Right renal cortex interstitium (tissue), 3 donors: ENCODE measurements at regions not wholly inside any gene's neighbourhood (a gene's known extent, or its start where the extent isn't known, plus 50 kb on each side); places are given as distances from the start of the nearest gene placed in this dataset.
"Not testable (repeated sequence)": the region's sequence is repeated elsewhere in the genome, so short reads cannot be mapped to it uniquely, and the experiment has no call there.

Experiments
- DNase-seq, 3 donors: peaks; one replicate each; pipeline ENCODE4 v3.0.0-alpha.2; 2013; ENCODE audit warnings: low read depth in 3 of 3, low spot score in 2 of 3

GRCh38 chr5:67992923-67993322, 222.6 kb upstream of the PIK3R1 start:
- DNase-seq = no peak

GRCh38 chr5:67989456-67989855, 226.1 kb upstream of the PIK3R1 start:
- DNase-seq = no peak

- DNase-seq = no peak
Measured at GRCh38 chr5:67986761-67987160, 228.8 kb upstream of the PIK3R1 start.

GRCh38 chr5:67985686-67986387, 229.7 kb upstream of the PIK3R1 start:
- DNase-seq = no peak

- no peak for DNase-seq
Measured at GRCh38 chr5:67984546-67984945, 231.0 kb upstream of the PIK3R1 start.

GRCh38 chr5:67983251-67984110, 232.1 kb upstream of the PIK3R1 start:
- DNase-seq = no peak

GRCh38 chr5:67982160-67982559, 233.4 kb upstream of the PIK3R1 start:
- not testable (repeated sequence) for DNase-seq

- DNase-seq = no peak
Measured at GRCh38 chr5:67978171-67978570, 237.4 kb upstream of the PIK3R1 start.

- no peak for DNase-seq
Measured at GRCh38 chr5:67976891-67977601, 238.5 kb upstream of the PIK3R1 start.

GRCh38 chr5:67976181-67976580, 239.4 kb upstream of the PIK3R1 start:
- DNase-seq = no peak

GRCh38 chr5:67974471-67974870, 241.1 kb upstream of the PIK3R1 start:
- DNase-seq = no peak

GRCh38 chr5:67974054-67974453, 241.5 kb upstream of the PIK3R1 start:
- DNase-seq = no peak

GRCh38 chr5:67971971-67972821, 243.4 kb upstream of the PIK3R1 start:
- DNase-seq = no peak

GRCh38 chr5:67971223-67971830, 244.2 kb upstream of the PIK3R1 start:
- DNase-seq = no peak

- no peak for DNase-seq
Measured at GRCh38 chr5:67969631-67970030, 245.9 kb upstream of the PIK3R1 start.

- DNase-seq = no peak
Measured at GRCh38 chr5:67969176-67969575, 246.4 kb upstream of the PIK3R1 start.

- no peak for DNase-seq
Measured at GRCh38 chr5:67966712-67967111, 248.8 kb upstream of the PIK3R1 start.

GRCh38 chr5:67964619-67965018, 250.9 kb upstream of the PIK3R1 start:
- no peak for DNase-seq

- DNase-seq = no peak
Measured at GRCh38 chr5:67963789-67964519, 251.6 kb upstream of the PIK3R1 start.
